ENCODE measurements at regions not wholly inside any gene's neighbourhood (a gene's known extent, or its start where the extent isn't known, plus 50 kb on each side); places are given as distances from the start of the nearest gene placed in this dataset.
"Not testable (repeated sequence)": the region's sequence is repeated elsewhere in the genome, so short reads cannot be mapped to it uniquely, and the experiment has no call there.

DNA sequence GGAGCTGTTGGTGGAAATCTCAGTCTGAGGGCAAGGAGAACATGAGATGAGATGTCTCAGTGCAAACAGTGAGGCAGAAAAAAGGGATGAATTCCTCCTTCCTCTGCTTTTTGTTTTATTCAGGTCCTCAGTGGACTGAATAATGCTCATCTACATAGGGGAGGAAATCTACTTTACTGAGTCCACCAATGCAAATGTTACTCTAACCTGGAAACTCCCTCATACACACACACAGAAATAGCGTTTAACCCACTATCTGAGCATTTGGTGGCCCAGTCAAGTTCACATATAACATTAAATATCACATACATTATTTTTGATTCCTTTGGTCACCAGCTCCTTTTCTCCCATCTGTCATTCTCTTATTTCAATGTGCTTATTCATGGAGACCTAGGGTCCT, 418.8 kb downstream of the TMEM135 start:
- DNase-seq: no peak

DNA sequence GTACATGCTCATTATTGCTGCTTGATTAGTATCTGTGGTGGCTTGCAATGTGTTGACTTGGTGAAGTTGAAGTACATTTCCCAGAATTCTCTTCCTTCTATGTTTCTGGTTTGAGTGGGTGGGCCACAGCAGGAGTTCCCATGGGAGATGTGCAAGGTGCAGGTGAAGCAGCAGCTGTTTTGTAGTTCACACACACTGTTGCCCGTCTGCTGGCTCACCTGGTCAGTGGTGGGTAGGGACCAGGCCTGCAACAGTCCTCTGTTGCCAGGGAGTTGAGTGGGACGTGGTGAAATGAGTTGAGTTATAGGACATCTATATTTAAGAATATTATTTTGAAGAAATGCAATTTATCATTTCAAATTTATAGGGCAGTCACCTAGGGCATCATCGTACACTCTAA, 417.4 kb downstream of the TMEM135 start:
- DNase-seq: no peak

DNA sequence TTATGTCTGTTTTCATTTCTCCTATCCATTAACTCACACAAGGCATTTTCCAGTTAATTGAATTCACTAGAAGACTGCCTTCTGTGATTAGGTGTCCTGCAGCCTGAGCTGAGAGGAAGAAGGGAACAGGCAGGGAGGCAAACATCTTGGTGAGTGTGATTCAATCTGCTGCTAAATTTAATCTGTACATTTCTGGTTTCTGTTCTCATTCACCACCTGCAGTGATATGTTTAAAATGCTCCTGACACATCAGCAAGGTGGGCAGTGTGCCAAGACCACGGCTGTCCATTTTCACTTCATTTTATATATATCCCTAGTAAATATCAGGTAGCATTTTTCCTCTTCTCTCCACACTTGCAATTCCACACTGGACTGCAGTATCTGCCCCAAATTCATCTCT, 416.5 kb downstream of the TMEM135 start:
- no peak for DNase-seq

DNA sequence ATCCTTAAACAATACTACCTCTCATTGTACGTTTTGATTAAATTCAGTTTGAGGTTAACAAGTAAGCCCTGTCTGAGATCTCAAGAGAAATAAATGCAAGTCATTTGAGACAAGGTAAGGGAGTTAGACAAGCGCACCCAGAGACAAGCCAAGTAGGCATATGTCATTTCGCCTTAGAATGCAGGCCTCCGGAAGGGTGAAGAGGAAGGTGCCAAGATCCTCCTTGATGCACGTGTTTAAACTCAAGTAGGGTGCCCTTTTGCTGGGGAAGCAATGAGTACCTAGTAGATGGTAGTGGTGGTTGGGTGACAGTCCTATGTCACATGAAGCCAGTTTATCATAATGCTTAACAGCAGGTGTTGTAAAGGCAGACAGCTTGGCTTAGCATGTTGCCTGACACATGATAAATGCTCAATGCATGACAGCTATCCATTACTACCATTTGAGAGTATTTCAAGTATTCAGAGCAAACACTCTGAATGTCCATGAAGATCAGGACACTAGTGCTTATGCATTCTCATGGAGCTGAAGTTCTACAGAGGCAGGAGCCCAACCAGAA, 415.9 kb downstream of the TMEM135 start:
- DNase-seq: no peak

DNA sequence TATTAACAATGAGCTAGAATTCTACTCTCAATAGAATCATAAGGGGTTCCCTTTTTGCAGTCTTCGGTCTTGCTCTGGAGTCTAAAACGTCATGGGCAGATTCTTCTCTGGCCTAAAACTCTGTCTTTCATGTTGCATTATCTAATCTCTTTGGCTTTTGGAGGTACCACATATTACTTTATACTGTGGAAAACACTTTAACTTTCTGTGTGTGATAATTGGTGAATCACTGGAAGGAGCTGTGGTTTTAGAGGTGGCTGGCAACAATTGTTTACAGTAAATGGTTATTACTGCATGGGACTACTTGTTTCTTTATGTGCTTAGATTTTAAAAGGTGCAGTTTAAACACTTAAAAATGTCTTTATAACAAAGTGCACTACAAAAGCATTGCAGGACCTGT, 414.3 kb downstream of the TMEM135 start:
- not testable (repeated sequence) for DNase-seq

DNA sequence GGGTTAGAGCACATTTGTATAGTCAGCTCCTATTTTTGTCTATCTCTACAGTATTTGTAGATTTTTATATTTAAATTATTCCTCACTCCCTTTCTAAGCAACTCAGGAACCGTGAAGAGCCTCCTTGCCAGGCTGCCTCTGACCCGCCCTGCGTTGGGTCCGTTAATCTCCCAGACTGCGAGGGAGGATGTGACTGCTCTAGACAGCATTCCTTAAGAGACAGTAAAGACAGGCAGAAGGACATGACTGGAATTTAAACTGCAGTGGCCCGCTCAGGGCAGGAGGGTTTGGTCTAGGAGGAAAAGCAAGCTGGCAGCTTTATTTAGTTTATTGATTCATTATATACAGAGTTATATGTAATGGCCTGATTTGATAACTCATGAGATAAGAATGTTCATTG, 413.7 kb downstream of the TMEM135 start:
- no peak for DNase-seq

DNA sequence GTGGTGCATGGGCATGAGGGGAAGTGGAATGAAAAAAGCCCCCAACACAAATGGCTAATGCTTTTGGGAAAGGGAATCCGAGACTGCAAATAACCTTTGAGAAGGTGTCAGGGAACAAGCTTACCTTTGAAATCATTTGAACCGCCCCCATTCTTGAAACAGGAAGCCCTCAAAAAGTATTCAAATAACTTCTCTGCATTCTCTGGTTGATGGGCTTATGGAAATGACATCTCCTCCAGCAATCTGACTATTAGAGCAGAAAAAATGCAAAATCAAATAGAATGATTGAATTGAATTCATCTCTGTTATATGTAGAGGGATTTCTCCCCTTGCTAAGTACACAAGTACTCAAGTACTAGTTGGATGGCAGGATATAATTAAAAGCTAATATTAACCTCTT, 409.9 kb downstream of the TMEM135 start:
- DNase-seq: no peak

DNA sequence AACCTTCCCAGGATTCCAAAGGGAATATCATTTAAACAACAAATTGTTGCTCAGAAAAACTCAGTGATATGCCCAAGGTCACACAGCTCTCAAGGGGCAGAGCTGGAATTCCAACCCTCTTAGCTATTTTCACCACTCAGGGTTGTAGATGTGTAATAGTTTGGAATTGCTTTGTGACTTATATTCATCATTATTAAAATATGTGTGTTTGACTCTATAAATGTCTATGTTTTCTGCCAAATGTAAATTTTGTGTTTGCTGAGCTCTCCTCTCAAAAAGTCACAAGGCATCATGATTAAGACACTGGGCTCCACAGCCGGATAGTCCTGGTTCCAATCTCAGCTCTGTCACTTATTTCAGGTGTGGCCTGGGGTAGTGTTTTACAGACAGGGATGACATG, 407.3 kb downstream of the TMEM135 start:
- DNase-seq: no peak

DNA sequence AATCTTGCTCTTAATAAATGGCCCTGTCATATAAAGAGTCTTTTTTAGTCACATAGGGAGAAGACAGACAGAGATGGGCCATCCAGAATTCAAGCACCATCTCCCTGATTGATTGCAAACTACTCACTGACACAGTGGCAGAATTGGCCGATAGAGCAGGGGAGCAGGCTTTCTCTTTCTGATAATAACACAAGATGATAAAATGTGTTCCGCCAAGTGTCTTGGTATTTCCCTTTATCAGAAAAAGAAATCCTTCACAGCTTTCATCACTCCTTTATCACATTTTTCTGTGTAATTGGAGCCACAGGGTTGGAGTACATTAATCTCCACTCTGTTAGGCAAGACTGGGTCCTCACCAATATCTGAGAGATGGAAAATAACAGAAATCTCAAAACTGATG, 406.0 kb downstream of the TMEM135 start:
- no peak for DNase-seq

DNA sequence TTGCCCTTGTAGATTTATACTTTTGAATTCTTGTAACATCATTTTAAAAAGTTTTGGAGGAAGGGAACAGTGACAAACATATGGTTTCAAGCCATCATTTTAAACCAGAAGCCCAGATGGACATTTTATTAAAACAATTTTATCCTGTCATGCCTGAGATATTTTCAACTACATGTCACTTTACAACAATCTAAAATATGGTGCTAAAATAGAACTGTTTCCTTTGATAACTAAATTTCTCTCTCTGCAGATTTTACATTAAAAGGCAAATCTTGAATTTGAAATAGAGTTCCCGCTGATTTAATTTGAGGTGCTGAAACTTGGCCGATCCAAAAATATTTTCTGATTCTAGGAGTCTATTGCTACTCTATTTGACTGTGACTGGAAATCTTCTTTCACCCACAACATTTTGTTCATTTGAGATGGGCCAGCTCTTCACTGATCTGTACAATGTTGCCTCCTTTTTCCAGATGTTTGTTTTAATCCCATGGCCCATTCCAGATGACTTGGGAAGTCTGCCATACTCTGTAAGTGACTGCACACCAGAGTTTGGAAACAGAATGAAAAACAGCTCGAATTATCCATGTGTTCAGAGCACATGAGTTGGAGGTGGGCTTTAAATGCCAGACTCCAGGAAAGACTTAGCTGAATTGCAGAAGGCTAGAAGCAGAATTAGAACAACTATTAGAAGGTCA, 402.5 kb downstream of the TMEM135 start:
- no peak for DNase-seq

DNA sequence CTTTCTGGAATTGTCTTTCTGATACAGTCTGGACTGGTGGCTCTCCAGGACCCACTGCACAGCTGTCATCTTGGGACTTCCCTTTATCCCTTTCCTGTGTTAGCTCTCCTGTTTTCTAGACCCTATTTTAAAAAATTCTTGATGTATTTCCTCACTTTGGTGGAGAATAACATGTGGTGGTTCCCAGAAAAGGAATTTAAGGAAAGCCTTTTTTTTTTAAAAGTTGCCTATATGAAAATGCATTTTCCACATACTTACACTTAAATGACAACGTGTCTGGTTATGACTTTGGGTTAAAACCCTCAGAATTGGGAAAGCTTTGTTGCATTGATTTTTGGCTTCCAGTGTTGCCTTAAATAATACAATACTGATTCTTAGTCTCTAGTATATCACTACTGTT, 400.7 kb downstream of the TMEM135 start:
- DNase-seq: no peak

DNA sequence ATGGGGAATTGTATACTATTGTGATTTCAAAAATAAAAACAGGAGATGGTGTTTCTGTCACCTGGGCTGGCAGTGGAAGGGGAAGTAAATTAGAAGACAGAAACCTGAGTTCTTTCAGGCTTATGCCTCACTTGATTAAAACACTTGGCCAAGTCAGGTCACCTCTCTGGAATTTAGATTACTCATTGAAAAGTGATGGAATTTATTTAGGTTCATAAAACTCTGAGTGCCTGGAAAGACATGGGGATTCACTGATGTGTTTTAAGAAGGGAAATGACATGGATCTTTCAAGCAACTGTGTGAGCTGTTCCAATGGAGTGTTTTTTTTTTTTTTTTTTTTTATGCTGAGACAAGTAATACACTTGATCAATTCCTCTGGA, 400.1 kb downstream of the TMEM135 start:
- DNase-seq: no peak

DNA sequence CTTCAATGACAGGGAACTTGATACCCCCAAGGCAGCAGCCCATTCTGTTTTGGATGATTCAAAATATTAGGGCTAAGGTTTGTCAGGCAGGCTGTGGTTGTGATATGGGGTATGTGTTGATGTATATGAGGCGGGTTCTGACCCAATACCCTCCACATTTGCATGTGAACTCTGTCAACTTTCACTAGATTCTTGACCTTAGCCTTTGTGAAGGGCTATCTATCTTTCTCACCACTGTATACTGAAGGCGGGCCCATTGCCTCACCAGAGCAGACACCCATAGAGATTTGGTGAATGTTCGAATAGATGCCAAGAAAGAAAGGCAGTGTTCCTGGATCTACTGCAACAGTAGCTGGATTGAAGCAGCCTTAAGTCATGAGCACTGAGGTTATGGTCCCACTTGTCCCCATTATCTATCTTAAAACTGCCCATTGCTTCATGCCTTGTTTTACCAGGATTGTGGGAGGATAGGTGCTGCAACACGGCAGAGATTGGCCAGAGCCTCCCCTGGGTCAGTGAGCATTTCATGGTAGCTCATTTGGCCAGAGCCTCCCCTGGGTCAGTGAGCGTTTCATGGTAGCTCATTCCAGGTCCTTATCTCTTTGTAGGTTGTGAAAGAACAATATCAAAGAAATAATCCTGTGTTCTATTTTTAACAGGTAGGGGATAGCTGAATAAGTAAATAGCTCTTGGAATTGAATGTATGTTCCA, 399.6 kb downstream of the TMEM135 start:
- DNase-seq: no peak

DNA sequence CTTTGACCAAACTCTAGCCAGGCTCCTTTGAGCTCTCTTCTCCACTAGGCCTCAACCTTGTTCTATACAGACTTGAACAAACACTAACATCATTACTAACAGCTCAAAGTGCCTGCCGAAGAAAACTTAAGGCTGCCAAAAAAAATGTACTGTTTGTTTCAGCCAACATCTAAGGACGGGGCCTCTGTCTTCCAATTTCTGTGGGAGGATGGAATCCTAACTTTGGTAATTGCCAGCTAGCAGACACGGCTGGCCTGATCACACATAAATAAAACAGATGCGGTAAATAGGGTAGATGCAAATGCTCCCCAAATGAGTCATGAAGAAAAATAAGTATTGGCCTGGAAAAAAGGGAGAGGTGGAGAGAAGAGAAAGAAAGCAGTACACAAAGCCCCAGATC, 394.3 kb downstream of the TMEM135 start:
- no peak for DNase-seq

DNA sequence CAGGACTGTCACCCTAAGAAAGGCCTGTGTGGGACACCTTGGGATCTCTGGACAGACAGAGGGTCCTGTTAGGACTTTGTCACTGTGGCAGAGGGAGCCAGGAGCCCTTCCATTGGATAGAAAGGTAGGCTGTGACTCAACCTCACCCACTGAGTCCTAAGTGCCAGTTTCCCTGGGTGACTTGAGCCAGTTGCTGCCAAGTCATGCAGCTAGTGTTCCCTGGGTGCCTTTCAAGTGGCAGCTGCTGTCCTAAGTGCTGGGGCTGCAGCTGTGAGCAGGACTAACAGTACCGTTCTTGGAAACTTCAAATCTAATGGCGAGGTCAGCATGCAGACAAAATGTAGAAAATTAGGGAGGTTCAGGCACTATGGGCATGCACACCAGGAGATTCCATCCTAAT, 393.7 kb downstream of the TMEM135 start:
- no peak for DNase-seq

DNA sequence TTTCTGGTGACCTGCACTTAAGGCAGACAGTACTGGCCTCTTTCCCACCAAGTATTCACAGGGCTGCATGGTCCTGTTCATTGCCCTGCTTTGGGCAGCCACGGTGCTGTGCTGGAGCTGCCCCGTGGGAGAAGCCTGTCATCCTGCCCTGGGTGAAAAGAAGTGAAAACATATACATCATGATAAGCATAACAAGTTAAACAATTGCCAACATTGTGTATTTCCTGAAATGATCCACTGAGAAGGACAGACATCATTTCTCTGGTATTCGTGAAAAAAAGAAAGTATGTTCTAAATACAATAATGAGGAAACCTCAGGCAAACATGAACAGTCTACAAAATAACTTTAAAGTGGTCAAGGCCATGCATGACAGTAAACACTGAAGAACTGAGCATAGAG, 393.1 kb downstream of the TMEM135 start:
- DNase-seq: no peak

DNA sequence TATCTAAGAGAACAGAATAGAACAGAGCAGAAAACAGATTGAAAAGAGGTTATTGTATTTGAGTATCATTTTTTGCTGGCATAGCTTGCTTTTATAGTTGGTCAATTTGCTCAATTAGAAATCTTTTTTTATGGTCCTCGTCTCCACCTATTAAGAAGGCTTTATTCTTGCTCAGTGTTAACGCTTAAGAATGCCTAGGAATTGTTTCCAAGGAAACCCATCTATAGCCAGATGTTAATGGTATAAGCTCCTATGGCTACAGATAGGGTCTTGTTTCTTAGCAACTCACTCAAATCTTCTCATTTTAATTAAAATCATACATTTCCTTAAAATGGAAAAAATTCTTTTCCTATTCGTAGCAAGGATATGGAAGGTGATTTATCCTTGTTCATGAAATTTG, 392.3 kb downstream of the TMEM135 start:
- no peak for DNase-seq

DNA sequence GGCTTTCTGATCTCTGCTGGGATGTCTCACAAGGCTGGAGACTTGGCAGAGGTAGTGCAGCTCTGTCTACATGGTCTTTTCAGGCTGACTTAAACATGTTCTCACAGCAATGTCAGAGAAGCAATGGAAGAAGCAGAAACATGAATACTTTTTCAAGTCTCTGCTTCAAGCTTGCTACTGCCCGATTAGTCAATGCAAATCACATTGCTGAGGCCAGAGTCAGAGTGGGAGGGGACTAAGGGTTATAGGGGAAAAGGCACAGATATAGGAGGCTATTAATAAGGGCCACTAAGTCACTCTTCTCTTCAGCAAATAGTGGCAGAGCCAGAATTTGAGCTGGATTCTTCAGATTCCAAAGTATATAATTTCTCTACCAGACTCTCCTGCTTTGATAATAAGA, 390.5 kb downstream of the TMEM135 start:
- no peak for DNase-seq

DNA sequence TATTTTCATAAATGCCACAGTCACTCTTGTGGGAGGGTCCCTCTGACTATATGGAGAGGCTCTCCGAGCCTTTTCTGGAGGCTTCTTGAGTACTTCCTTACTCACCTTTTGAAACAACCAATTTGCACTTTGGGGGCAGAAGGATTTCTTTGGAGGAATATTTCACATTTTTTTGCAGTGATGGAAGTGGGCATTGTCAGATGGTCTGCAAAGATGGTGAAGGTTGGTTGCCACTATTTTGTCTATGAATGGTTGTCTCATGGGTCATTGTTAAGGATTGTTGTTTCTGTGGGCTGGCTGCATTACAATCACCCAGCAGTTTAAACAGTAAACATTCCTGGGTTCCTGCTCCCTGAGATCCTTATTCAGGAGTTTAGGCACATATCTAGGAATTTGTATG, 388.2 kb downstream of the TMEM135 start:
- no peak for DNase-seq

DNA sequence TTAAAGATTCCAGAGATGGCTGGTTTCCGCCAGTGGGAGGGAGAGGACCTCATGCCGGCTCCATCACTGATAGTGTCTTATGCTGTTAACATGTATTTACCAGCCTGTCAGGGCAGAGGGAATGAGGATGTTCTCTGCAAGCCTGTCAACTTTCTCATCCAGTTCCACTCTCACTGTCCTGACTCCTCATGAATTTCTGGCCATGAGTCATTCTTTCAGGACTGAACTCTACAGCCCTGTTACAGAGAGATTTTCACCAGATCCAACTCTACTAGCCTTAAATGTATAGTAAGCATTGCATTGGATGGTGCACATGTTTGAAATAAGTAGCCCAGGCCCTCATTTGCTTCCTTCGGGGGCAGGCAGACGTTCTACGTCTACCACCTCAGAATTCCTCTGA, 387.7 kb downstream of the TMEM135 start:
- no peak for DNase-seq

DNA sequence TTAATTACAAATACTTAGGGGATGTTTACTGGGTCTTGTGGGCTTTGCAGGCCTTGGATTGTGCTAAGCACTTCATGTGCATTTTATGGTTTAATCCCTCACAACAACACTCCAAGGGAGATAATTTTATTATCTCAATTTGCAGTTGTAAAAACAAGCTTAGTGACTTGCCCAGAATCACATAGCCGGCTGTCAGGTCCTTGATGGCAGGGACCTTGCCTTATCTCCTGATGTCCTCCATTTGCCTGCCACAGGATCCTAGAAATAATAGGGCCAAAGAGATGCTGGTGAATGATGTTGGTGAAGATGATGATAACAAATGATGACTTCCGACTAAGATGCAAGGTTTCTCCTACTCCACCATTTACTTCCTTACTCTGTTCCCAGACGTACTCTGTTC, 385.4 kb downstream of the TMEM135 start:
- DNase-seq: no peak

DNA sequence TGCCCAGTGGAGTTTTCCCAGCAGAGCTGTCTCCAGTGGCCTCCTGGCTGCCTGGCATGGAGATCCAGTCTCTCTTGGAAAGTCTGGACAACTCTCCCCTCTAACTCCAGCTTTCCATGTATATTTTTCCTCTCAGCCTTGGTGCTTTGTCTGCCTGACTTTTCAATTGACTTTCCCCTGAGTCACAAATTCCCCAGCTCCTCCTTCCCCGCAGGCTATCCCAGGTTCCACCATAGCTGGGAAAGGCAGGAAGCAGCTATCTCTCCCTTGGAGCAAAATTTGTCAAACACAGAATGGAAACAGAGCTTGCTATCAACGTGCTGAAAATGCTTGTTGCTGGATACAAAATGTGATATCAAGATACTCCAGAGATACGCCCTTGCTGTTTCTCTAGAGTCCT, 384.8 kb downstream of the TMEM135 start:
- DNase-seq: no peak

DNA sequence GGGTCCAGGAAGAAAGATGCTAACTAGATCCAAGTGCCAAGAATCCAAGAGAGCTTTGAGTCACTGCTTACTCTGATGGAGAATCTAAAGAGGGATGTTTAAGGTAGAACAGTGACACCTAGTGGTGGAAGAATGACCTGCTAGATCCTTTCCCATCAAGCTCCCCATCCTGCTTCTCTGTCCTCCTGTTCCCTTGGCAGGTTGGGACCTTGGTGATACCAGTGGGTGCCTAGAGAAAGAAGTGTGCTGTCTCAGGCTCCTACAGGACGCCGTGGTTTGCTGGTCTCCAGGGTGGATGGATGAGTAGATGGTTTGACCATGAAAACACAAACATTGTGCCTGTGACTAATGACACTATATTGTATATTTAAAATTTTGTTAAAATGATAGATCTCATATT, 383.7 kb downstream of the TMEM135 start:
- peak; percentile 54 for DNase-seq

DNA sequence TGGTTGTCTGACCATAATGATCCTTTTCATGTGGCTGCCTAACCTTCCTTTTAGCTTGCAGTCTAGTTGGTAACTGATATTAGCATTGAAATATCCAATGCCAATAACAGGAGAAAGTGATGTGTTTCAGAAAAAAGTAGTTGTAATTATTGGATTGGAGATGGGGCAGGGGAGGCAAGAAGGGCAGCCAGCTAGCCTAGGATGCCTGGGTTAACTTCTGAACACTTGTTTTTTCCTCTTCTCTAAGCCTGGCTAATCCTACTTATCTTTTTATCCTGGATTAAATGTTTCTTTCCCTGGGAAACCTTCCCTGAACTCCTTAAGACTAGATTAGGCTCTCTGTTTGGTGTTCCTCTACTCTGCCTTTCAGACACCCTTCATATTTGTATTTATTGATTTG, 380.2 kb downstream of the TMEM135 start:
- DNase-seq: no peak

DNA sequence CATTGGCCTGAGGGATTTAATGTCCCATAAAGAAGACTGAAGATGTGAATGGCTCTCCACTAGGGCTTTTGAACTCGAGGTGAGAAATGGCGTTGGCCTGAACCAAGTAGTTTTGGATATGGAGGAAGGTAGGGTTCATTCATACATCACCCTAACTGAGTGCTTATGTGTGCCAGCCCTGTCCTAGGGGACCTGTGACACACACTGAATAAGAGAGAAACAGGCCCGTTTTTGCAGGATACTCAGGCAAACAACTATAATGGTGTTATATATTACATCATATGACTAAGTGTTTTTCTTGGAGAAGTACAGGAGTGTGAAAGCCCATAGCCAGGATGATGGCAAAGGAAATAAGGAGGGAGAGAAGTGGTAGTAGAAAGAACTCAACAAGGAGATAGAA, 368.1 kb downstream of the TMEM135 start:
- DNase-seq: no peak

All from NCI-H1417 treated with DMSO at 0.1 percent for 48 hours (cell line).